Nephron (organoid): ENCODE measurements at regions not wholly inside any gene's neighbourhood (a gene's known extent, or its start where the extent isn't known, plus 50 kb on each side); places are given as distances from the start of the nearest gene placed in this dataset.

Source experiments
- H3K27ac Mint-ChIP-seq, 3 experiments: 2 replicates each; pipeline ENCODE4 v1.8.0; 2020; ENCODE audit warnings: mixed read lengths in 3 of 3, mild to moderate bottlenecking in 2 of 3, moderate library complexity in 1 of 3
- H3K27me3 Mint-ChIP-seq: 2 replicates; pipeline ENCODE4 v1.8.0; 2021; ENCODE audit warnings: low read depth, mild to moderate bottlenecking, moderate library complexity, mixed read lengths
- H3K36me3 Mint-ChIP-seq: 2 replicates; pipeline ENCODE4 v1.8.0; 2020; ENCODE audit warnings: low read depth, mixed read lengths
- H3K4me1 Mint-ChIP-seq: 2 replicates; pipeline ENCODE4 v1.8.0; 2020; ENCODE audit warnings: mixed read lengths
- H3K4me3 Mint-ChIP-seq, 3 experiments: 2 replicates each; pipeline ENCODE4 v1.8.0; 2020; ENCODE audit warnings: mild to moderate bottlenecking in 3 of 3, mixed read lengths in 3 of 3, moderate library complexity in 2 of 3
- H3K9me3 Mint-ChIP-seq: 2 replicates; pipeline ENCODE4 v1.8.0; 2020; ENCODE audit warnings: mixed read lengths
- CTCF ChIP-seq, 3 experiments: fragments of 200-600 bp; sonication (generic); IDR thresholded peaks; one replicate each; pipeline ENCODE4 v1.5.0; 2021; ENCODE audit warnings: antibody characterized with exemption in 3 of 3; ENCODE audit not compliant: unreplicated experiment in 3 of 3

GRCh38 chr2:21404137-21404536 lies 280.4 kb downstream of the TDRD15 start:
- no peak for TF ChIP-seq CTCF (IDR thresholded peaks at IDR 0.05; ENCODE audit: unreplicated experiment in 3 of 3)
- Mint-ChIP-seq H3K4me3 (no peak overlapping the region), H3K27me3 (peaks cover 6% of the 10 kb centered on the region), H3K27ac (no peak overlapping the region), H3K9me3 (peaks cover 2% of the 10 kb centered on the region), H3K4me1 (peaks cover 7% of the 10 kb centered on the region), H3K36me3 (no peaks in the 10 kb centered on the region)

- peaks cover 6% of the 10 kb centered on the region for H3K27me3 Mint-ChIP-seq
These were observed 281.3 kb downstream of the TDRD15 start for GRCh38 chr2:21404827-21405625.

GRCh38 chr2:21406386-21406785 lies 282.6 kb downstream of the TDRD15 start:
- Mint-ChIP-seq H3K4me1 (peaks cover 12% of the 10 kb centered on the region), H3K36me3 (no peaks in the 10 kb centered on the region), H3K27me3 (peaks cover 6% of the 10 kb centered on the region), H3K27ac (no peak overlapping the region), H3K9me3 (no peaks in the 10 kb centered on the region), H3K4me3 (no peak overlapping the region)
- no peak for TF ChIP-seq CTCF (IDR thresholded peaks at IDR 0.05; ENCODE audit: unreplicated experiment in 3 of 3)

More at GRCh38 chr2:21404827-21405625, 281.3 kb downstream of the TDRD15 start:
- no peak for TF ChIP-seq CTCF (IDR thresholded peaks at IDR 0.05; ENCODE audit: unreplicated experiment in 3 of 3)
- H3K27ac Mint-ChIP-seq = no peak overlapping the region
- peaks cover 2% of the 10 kb centered on the region for H3K9me3 Mint-ChIP-seq
- no peak overlapping the region for H3K4me3 Mint-ChIP-seq
- H3K36me3 Mint-ChIP-seq = no peaks in the 10 kb centered on the region
- peaks cover 7% of the 10 kb centered on the region for H3K4me1 Mint-ChIP-seq

- Mint-ChIP-seq H3K4me1 (peaks cover 16% of the 10 kb centered on the region), H3K27me3 (peaks cover 3% of the 10 kb centered on the region), H3K4me3 (no peak overlapping the region), H3K9me3 (no peaks in the 10 kb centered on the region), H3K36me3 (no peaks in the 10 kb centered on the region), H3K27ac (no peak overlapping the region)
- no peak for TF ChIP-seq CTCF (IDR thresholded peaks at IDR 0.05; ENCODE audit: unreplicated experiment in 3 of 3)
These were observed 283.1 kb downstream of the TDRD15 start for GRCh38 chr2:21406911-21407310.

- Mint-ChIP-seq H3K27ac (no peak overlapping the region), H3K27me3 (no peaks in the 10 kb centered on the region), H3K9me3 (no peaks in the 10 kb centered on the region), H3K4me1 (peaks cover 19% of the 10 kb centered on the region), H3K36me3 (no peaks in the 10 kb centered on the region), H3K4me3 (no peak overlapping the region)
- no peak for TF ChIP-seq CTCF (IDR thresholded peaks at IDR 0.05; ENCODE audit: unreplicated experiment in 3 of 3)
These were observed 284.1 kb downstream of the TDRD15 start for GRCh38 chr2:21407851-21408250.

GRCh38 chr2:21411741-21412140 lies 288.0 kb downstream of the TDRD15 start:
- Mint-ChIP-seq H3K4me1 (peaks cover 25% of the 10 kb centered on the region), H3K9me3 (peaks cover 4% of the 10 kb centered on the region), H3K27ac (no peak overlapping the region), H3K36me3 (no peaks in the 10 kb centered on the region), H3K4me3 (no peak overlapping the region), H3K27me3 (no peaks in the 10 kb centered on the region)
- TF ChIP-seq CTCF (IDR thresholded peaks at IDR 0.05; ENCODE audit: unreplicated experiment in 3 of 3) = no peak
